OCI-LY1 (cell line): ENCODE measurements at regions not wholly inside any gene's neighbourhood (a gene's known extent, or its start where the extent isn't known, plus 50 kb on each side); places are given as distances from the start of the nearest gene placed in this dataset.

ENCODE experiments used
- H2AFZ ChIP-seq: fragments of 200-600 bp; sonication (generic), shearing (Covaris generic); 2 replicates; pipeline ENCODE4 v1.6.0; 2014; ENCODE audit warnings: antibody characterized with exemption, mild to moderate bottlenecking, low read length
- H3F3A ChIP-seq: fragments of 200-600 bp; sonication (generic), shearing (Covaris generic); 2 replicates; pipeline ENCODE4 v1.6.0; 2014; ENCODE audit warnings: mild to moderate bottlenecking, antibody characterized with exemption, low read length, moderate library complexity; ENCODE audit not compliant: insufficient read depth
- H3K27ac ChIP-seq: fragments of 200-600 bp; sonication (generic); 2 replicates; pipeline ENCODE4 v1.5.1; 2014; ENCODE audit warnings: low read length, mixed run types, mild to moderate bottlenecking, low read depth; ENCODE audit not compliant: poor library complexity, severe bottlenecking
- H3K27me3 ChIP-seq: fragments of 200-600 bp; sonication (generic); 2 replicates; pipeline ENCODE4 v1.6.0; 2014; ENCODE audit warnings: antibody characterized with exemption, mild to moderate bottlenecking, low read length, moderate library complexity; ENCODE audit not compliant: insufficient read depth
- H3K36me3 ChIP-seq: fragments of 200-600 bp; sonication (generic); 2 replicates; pipeline ENCODE4 v1.6.1; 2014; ENCODE audit warnings: mild to moderate bottlenecking, antibody characterized with exemption, low read length, moderate library complexity, mixed read lengths; ENCODE audit not compliant: insufficient read depth
- H3K4me1 ChIP-seq: fragments of 200-600 bp; sonication (generic); 2 replicates; pipeline ENCODE4 v1.5.1; 2014; ENCODE audit warnings: mild to moderate bottlenecking, low read length, moderate library complexity; ENCODE audit not compliant: insufficient read depth, severe bottlenecking
- H3K4me2 ChIP-seq: fragments of 200-600 bp; sonication (generic), shearing (Covaris generic); 2 replicates; pipeline ENCODE4 v1.6.1; 2014; ENCODE audit warnings: low read length
- H3K4me3 ChIP-seq: fragments of 200-600 bp; sonication (generic); 2 replicates; pipeline ENCODE4 v1.5.1; 2014; ENCODE audit warnings: low read length, low read depth, mild to moderate bottlenecking, mixed read lengths; ENCODE audit not compliant: poor library complexity, severe bottlenecking
- H3K79me2 ChIP-seq: fragments of 200-600 bp; shearing (Covaris generic); 2 replicates; pipeline ENCODE4 v1.6.1; 2016; ENCODE audit warnings: mixed run types, low read length, mixed read lengths; ENCODE audit not compliant: insufficient read depth
- H3K9ac ChIP-seq: fragments of 200-600 bp; sonication (generic), shearing (Covaris generic); 2 replicates; pipeline ENCODE4 v1.6.1; 2014; ENCODE audit warnings: mild to moderate bottlenecking, low read length, mixed read lengths
- H3K9me2 ChIP-seq: fragments of 200-600 bp; sonication (generic), shearing (Covaris generic); 2 replicates; pipeline ENCODE4 v1.6.1; 2014; ENCODE audit warnings: low read depth, mild to moderate bottlenecking, low read length, mixed read lengths
- H3K9me3 ChIP-seq: fragments of 200-600 bp; shearing (Covaris generic); 2 replicates; pipeline ENCODE4 v1.6.1; 2014; ENCODE audit warnings: low read length, mixed read lengths
- H4K20me1 ChIP-seq: fragments of 200-600 bp; sonication (generic), shearing (Covaris generic); 2 replicates; pipeline ENCODE4 v1.6.0; 2016; ENCODE audit warnings: mild to moderate bottlenecking, low read length; ENCODE audit not compliant: insufficient read depth
- CTCF ChIP-seq: fragments of 200-600 bp; sonication (generic), shearing (Covaris generic); IDR thresholded peaks from 2 replicates; pipeline ENCODE4 v1.5.1; 2017; ENCODE audit warnings: mild to moderate bottlenecking, antibody characterized with exemption, low read length, moderate library complexity, mixed read lengths
- EZH2 ChIP-seq: fragments of 200-600 bp; sonication (generic), shearing (Covaris generic); IDR thresholded peaks from 2 replicates; pipeline ENCODE4 v1.8.0; 2017; ENCODE audit warnings: borderline replicate concordance, mixed run types, mild to moderate bottlenecking, antibody characterized with exemption, low read length, moderate library complexity, mixed read lengths

- H4K20me1 ChIP-seq, result no peaks in the 10 kb centered on the region
- H3K27me3 ChIP-seq, result no peaks in the 10 kb centered on the region
- H3K79me2 ChIP-seq, result no peaks in the 10 kb centered on the region
- H3K9me3 ChIP-seq, result no peaks in the 10 kb centered on the region
- no peak overlapping the region for H3K4me2 ChIP-seq
- no peaks in the 10 kb centered on the region for H3F3A ChIP-seq
- H3K27ac ChIP-seq, result no peak overlapping the region
- H2AFZ ChIP-seq, result no peak overlapping the region
- H3K9me2 ChIP-seq, result no peaks in the 10 kb centered on the region
- no peaks in the 10 kb centered on the region for H3K4me1 ChIP-seq
- no peak overlapping the region for H3K4me3 ChIP-seq
- TF ChIP-seq CTCF (no peak), EZH2 (no peak)
- no peaks in the 10 kb centered on the region for H3K36me3 ChIP-seq
- no peak overlapping the region for H3K9ac ChIP-seq
Measured at GRCh38 chr5:54638106-54638505, 120.5 kb downstream of the SNX18 start.

GRCh38 chr5:54637654-54638053, 120.1 kb downstream of the SNX18 start:
- Histone ChIP-seq H3K4me1 (no peaks in the 10 kb centered on the region), H4K20me1 (no peaks in the 10 kb centered on the region), H3K27ac (no peak overlapping the region), H3K36me3 (no peaks in the 10 kb centered on the region), H3F3A (no peaks in the 10 kb centered on the region), H3K79me2 (no peaks in the 10 kb centered on the region), H2AFZ (no peak overlapping the region), H3K9ac (no peak overlapping the region), H3K9me2 (no peaks in the 10 kb centered on the region), H3K4me2 (no peak overlapping the region), H3K4me3 (no peak overlapping the region), H3K27me3 (no peaks in the 10 kb centered on the region), H3K9me3 (no peaks in the 10 kb centered on the region)
- TF ChIP-seq EZH2, result no peak
- no peak for TF ChIP-seq CTCF

- no peaks in the 10 kb centered on the region for H3K27me3 ChIP-seq
- TF ChIP-seq EZH2 (no peak), CTCF (no peak)
Measured at GRCh38 chr5:54634089-54634488, 116.5 kb downstream of the SNX18 start.

More at GRCh38 chr5:54634089-54634488, 116.5 kb downstream of the SNX18 start:
- H3K4me3 ChIP-seq, result no peak overlapping the region
- no peaks in the 10 kb centered on the region for H3K9me3 ChIP-seq
- H3F3A ChIP-seq, result no peaks in the 10 kb centered on the region
- H3K9me2 ChIP-seq, result no peaks in the 10 kb centered on the region
- no peak overlapping the region for H3K9ac ChIP-seq
- no peaks in the 10 kb centered on the region for H4K20me1 ChIP-seq
- H3K79me2 ChIP-seq, result no peaks in the 10 kb centered on the region
- H3K4me1 ChIP-seq, result no peaks in the 10 kb centered on the region
- H3K36me3 ChIP-seq, result no peaks in the 10 kb centered on the region
- no peak overlapping the region for H3K4me2 ChIP-seq
- H2AFZ ChIP-seq, result no peak overlapping the region
- H3K27ac ChIP-seq, result no peak overlapping the region
